GM21390 (cell line): ENCODE measurements at regions not wholly inside any gene's neighbourhood (a gene's known extent, or its start where the extent isn't known, plus 50 kb on each side); places are given as distances from the start of the nearest gene placed in this dataset.

Experiments used
- ATAC-seq: cut with Tn5 transposase; IDR thresholded peaks from one replicate; pipeline ENCODE4 v1.9.1; 2021; ENCODE audit not compliant: unreplicated experiment

GRCh38 chr2:16615687-16616615 is 49.7 kb downstream of the CYRIA start:
- ATAC-seq, result no peak

GRCh38 chr2:16615246-16615645 is 50.4 kb downstream of the CYRIA start:
- no peak for ATAC-seq

GRCh38 chr2:16614314-16614860 is 51.2 kb downstream of the CYRIA start:
- no peak for ATAC-seq

GRCh38 chr2:16613539-16614011 is 52.1 kb downstream of the CYRIA start:
- ATAC-seq, result no peak

- no peak for ATAC-seq
These were observed 53.1 kb downstream of the CYRIA start for GRCh38 chr2:16612490-16612889.

- ATAC-seq, result no peak
These were observed 55.8 kb downstream of the CYRIA start for GRCh38 chr2:16609786-16610185.

GRCh38 chr2:16608661-16609643 is 56.7 kb downstream of the CYRIA start:
- ATAC-seq, result peak; percentile 91

- ATAC-seq, result no peak
These were observed 58.3 kb downstream of the CYRIA start for GRCh38 chr2:16607301-16607700.

GRCh38 chr2:16604236-16604635 is 61.4 kb downstream of the CYRIA start:
- no peak for ATAC-seq

- no peak for ATAC-seq
These were observed 74.2 kb downstream of the CYRIA start for GRCh38 chr2:16591370-16591933.

GRCh38 chr2:16589465-16589864 is 76.2 kb downstream of the CYRIA start:
- no peak for ATAC-seq

GRCh38 chr2:16588565-16588964 is 77.1 kb downstream of the CYRIA start:
- no peak for ATAC-seq

- no peak for ATAC-seq
These were observed 78.0 kb downstream of the CYRIA start for GRCh38 chr2:16587601-16588000.

- ATAC-seq, result no peak
These were observed 80.7 kb downstream of the CYRIA start for GRCh38 chr2:16584824-16585540.

- ATAC-seq, result no peak
These were observed 81.5 kb downstream of the CYRIA start for GRCh38 chr2:16584084-16584483.

GRCh38 chr2:16581241-16581640 is 84.4 kb downstream of the CYRIA start:
- no peak for ATAC-seq

GRCh38 chr2:16578081-16578480 is 87.6 kb downstream of the CYRIA start:
- no peak for ATAC-seq

- ATAC-seq, result no peak
These were observed 95.1 kb downstream of the CYRIA start for GRCh38 chr2:16570516-16570915.

- no peak for ATAC-seq
These were observed 96.4 kb downstream of the CYRIA start for GRCh38 chr2:16568998-16569784.
